GM06990 (cell line): ENCODE measurements at regions not wholly inside any gene's neighbourhood (a gene's known extent, or its start where the extent isn't known, plus 50 kb on each side); places are given as distances from the start of the nearest gene placed in this dataset.

Experiments
- DNase-seq: peaks from one replicate; pipeline ENCODE4 v3.0.0-alpha.2; 2011; ENCODE audit not compliant: insufficient read length; ENCODE audit errors: extremely low read depth
- H3K27me3 ChIP-seq: replicated peaks from 2 replicates; pipeline ENCODE4 v1.6.0; 2011; ENCODE audit warnings: low read length; ENCODE audit not compliant: control insufficient read depth, insufficient read depth
- H3K36me3 ChIP-seq: 2 replicates; pipeline ENCODE4 v1.5.1; 2011; ENCODE audit warnings: low read length; ENCODE audit not compliant: control insufficient read depth, insufficient read depth
- H3K4me3 ChIP-seq: replicated peaks from 2 replicates; pipeline ENCODE4 v1.5.1; 2011; ENCODE audit warnings: low read depth, mild to moderate bottlenecking, control low read depth, low read length
- TF ChIP-seq, protein P1 (sequence below): IDR thresholded peaks from 2 replicates; pipeline ENCODE4 v1.5.1; 2011; ENCODE audit warnings: low read length, control low read depth, mild to moderate bottlenecking, inconsistent platforms; ENCODE audit not compliant: insufficient read depth, poor library complexity, severe bottlenecking

DNA sequence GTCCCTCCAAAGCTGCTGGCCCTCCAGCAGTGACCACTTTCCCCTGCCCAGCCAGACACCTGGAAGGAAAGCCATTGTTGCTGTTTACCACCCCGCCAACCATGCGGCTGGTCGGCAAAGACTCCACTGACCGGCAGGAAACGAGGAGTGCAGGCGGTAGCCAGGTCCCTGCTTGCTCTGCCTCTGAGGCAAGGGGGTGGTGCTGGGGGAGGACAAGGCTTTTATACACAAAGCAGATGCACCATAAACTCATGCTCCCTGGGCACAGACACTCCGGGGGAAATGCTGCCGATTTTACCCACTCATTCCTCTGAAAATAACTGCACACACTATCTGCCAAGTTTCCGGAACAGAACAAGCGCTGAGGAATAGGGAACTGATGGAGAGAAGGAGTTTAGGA, 62.8 kb upstream of the GRIN2A start:
- no peaks in the 10 kb centered on the region for H3K36me3 ChIP-seq
- no peaks in the 10 kb centered on the region; the same call in 1 of the 2 replicates for H3K27me3 ChIP-seq
- no peak overlapping the region for H3K4me3 ChIP-seq
- TF ChIP-seq, protein P1, sequence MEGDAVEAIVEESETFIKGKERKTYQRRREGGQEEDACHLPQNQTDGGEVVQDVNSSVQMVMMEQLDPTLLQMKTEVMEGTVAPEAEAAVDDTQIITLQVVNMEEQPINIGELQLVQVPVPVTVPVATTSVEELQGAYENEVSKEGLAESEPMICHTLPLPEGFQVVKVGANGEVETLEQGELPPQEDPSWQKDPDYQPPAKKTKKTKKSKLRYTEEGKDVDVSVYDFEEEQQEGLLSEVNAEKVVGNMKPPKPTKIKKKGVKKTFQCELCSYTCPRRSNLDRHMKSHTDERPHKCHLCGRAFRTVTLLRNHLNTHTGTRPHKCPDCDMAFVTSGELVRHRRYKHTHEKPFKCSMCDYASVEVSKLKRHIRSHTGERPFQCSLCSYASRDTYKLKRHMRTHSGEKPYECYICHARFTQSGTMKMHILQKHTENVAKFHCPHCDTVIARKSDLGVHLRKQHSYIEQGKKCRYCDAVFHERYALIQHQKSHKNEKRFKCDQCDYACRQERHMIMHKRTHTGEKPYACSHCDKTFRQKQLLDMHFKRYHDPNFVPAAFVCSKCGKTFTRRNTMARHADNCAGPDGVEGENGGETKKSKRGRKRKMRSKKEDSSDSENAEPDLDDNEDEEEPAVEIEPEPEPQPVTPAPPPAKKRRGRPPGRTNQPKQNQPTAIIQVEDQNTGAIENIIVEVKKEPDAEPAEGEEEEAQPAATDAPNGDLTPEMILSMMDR = no peak
- no peak for DNase-seq

- no peak for DNase-seq
- Histone ChIP-seq H3K27me3 (no peaks in the 10 kb centered on the region; the same call in 1 of the 2 replicates), H3K36me3 (no peaks in the 10 kb centered on the region), H3K4me3 (no peak overlapping the region)
- TF ChIP-seq, protein P1 = no peak
These were observed 68.1 kb upstream of the GRIN2A start for GRCh38 chr16:10250137-10250828.

DNA sequence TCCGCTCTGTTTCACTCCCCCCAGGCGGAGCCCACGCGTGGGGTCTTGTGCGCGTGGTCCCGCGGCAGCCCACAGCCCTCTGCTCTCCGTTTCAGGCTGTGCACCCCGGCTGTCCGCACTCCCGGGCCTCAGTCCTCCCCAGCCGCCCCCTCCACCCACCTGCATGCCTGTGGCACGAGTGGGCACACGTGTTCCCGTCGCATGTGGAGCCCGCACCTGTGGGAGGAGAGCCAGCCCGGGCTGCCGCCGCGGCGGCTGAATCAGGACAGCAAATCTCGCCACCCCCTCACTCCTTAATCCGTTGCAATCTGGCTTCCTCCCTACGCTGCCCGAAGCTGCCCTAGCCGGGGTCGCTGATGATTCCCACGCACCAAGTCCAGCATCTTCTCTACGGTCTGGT, 69.9 kb upstream of the GRIN2A start:
- TF ChIP-seq, protein P1 = no peak
- no peak for DNase-seq
- no peak overlapping the region for H3K4me3 ChIP-seq
- no peaks in the 10 kb centered on the region; the same call in 1 of the 2 replicates for H3K27me3 ChIP-seq
- H3K36me3 ChIP-seq = no peaks in the 10 kb centered on the region

DNA sequence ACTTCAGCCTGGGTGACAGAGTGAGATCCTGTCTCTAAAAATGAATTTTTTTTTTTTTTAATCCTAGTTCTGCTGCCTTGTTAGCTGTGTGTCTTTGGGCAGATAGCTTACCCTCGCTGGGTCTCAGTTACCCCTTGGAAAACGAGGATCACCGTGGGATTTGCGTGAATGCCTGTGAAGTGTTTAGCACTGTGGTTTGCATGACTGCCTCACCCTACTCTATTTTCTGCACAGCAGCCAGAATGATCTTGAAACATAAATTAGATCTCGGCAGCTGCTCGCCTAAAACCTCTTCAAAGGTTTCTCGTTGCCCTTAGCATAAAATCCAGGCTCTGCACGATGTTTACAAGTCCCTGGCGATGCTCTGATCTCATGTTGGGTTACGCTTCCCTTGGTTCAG, 71.2 kb upstream of the GRIN2A start:
- Histone ChIP-seq H3K36me3 (no peaks in the 10 kb centered on the region), H3K4me3 (no peak overlapping the region), H3K27me3 (no peaks in the 10 kb centered on the region)
- TF ChIP-seq, protein P1 = no peak
- no peak for DNase-seq

DNA sequence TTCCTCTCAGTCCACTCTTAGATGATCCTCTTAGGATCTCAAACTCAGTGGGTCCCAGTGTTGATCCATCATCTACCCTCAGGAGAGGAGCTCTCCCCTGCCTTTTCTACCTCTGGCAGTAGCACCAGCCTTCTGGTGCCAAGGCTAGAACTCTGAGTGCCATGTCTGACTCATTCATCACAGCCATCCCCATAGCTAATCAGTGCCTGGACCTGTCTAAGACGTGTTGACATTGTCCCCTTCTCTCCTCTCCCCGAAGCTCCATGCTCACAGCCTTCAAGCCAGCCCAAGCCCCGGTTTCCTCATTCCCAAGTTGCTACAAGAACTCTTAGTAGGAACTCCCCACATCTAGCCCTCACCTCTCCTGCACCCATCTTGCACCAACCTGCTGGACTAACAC, 73.5 kb upstream of the GRIN2A start:
- TF ChIP-seq, protein P1 = no peak
- DNase-seq = no peak
- Histone ChIP-seq H3K36me3 (no peaks in the 10 kb centered on the region), H3K27me3 (no peaks in the 10 kb centered on the region), H3K4me3 (no peak overlapping the region)
